Keratinocyte (primary cell): ENCODE measurements at regions not wholly inside any gene's neighbourhood (a gene's known extent, or its start where the extent isn't known, plus 50 kb on each side); places are given as distances from the start of the nearest gene placed in this dataset.

Source experiments
- DNase-seq: peaks from one replicate; pipeline ENCODE4 v3.0.0-alpha.2; 2011; ENCODE audit warnings: low read depth, missing footprints, low spot score
- FAIRE-seq: peaks from 2 replicates; lab custom pipeline; 2011; peaks lifted over from hg19 to GRCh38; lab: Jason Lieb, UNC
- H2AFZ ChIP-seq: 2 replicates; pipeline ENCODE4 v1.6.0; 2012; ENCODE audit warnings: low read length, control low read depth, inconsistent platforms; ENCODE audit not compliant: control insufficient read depth
- H3K27ac ChIP-seq: 2 replicates; pipeline ENCODE4 v1.5.1; 2011; ENCODE audit warnings: low read length; ENCODE audit not compliant: control insufficient read depth, insufficient read depth
- H3K27me3 ChIP-seq: 3 replicates; pipeline ENCODE4 v1.6.0; 2011; ENCODE audit warnings: low read length; ENCODE audit not compliant: control insufficient read depth, insufficient read depth; ENCODE audit errors: extremely low read depth
- H3K36me3 ChIP-seq, 2 experiments: 2 replicates in 1 of 2; 3 replicates in 1 of 2; pipeline ENCODE4 v1.5.1; 2011; ENCODE audit warnings: low read length in 2 of 2, mild to moderate bottlenecking in 1 of 2; ENCODE audit not compliant: control insufficient read depth in 2 of 2, insufficient read depth in 2 of 2; ENCODE audit errors: extremely low read depth in 1 of 2
- H3K4me1 ChIP-seq: 3 replicates; pipeline ENCODE4 v1.5.1; 2011; ENCODE audit warnings: low read length; ENCODE audit not compliant: control insufficient read depth, insufficient read depth; ENCODE audit errors: extremely low read depth
- H3K4me2 ChIP-seq: 3 replicates; pipeline ENCODE4 v1.6.0; 2011; ENCODE audit warnings: low read depth, low read length; ENCODE audit not compliant: control insufficient read depth, insufficient read depth; ENCODE audit errors: extremely low read depth
- H3K4me3 ChIP-seq, 3 experiments: fragments of 200-600 bp in 1 of 3; sonication (generic) in 1 of 3; 2 replicates in 2 of 3; 3 replicates in 1 of 3; pipeline ENCODE4 v1.5.1; 2011 to 2016; ENCODE audit warnings: low read length in 3 of 3, mild to moderate bottlenecking in 3 of 3, control low read depth in 2 of 3, inconsistent platforms in 1 of 3, low read depth in 1 of 3, mixed read lengths in 1 of 3, mixed run types in 1 of 3, moderate library complexity in 1 of 3; ENCODE audit not compliant: control insufficient read depth in 2 of 3, insufficient read depth in 2 of 3; ENCODE audit errors: extremely low read depth in 1 of 3
- H3K79me2 ChIP-seq: 2 replicates; pipeline ENCODE4 v1.6.0; 2012; ENCODE audit warnings: low read length; ENCODE audit not compliant: control insufficient read depth, insufficient read depth
- H3K9ac ChIP-seq: 3 replicates; pipeline ENCODE4 v1.6.0; 2011; ENCODE audit warnings: low read length; ENCODE audit not compliant: control insufficient read depth, insufficient read depth; ENCODE audit errors: extremely low read depth
- H3K9me1 ChIP-seq: 3 replicates; pipeline ENCODE4 v1.6.0; 2011; ENCODE audit warnings: low read length; ENCODE audit not compliant: control insufficient read depth, insufficient read depth; ENCODE audit errors: extremely low read depth
- H3K9me3 ChIP-seq: 2 replicates; pipeline ENCODE4 v1.5.1; 2012; ENCODE audit warnings: low read depth, low read length; ENCODE audit not compliant: control insufficient read depth
- H4K20me1 ChIP-seq: 3 replicates; pipeline ENCODE4 v1.6.0; 2011; ENCODE audit warnings: low read length; ENCODE audit not compliant: control insufficient read depth, insufficient read depth; ENCODE audit errors: extremely low read depth
- CTCF ChIP-seq, 3 experiments: IDR thresholded peaks in 1 of 3; conservative IDR thresholded peaks in 1 of 3; optimal IDR thresholded peaks in 1 of 3; 2 replicates in 2 of 3; 3 replicates in 1 of 3; pipeline versions ENCODE3 to v1.5.1; 2011; ENCODE audit warnings: low read length in 3 of 3, mild to moderate bottlenecking in 3 of 3, moderate library complexity in 2 of 3, control low read depth in 1 of 3, inconsistent platforms in 1 of 3; ENCODE audit not compliant: insufficient read depth in 2 of 3; ENCODE audit errors: extremely low read depth in 1 of 3
- EZH2 ChIP-seq: IDR thresholded peaks from one replicate; pipeline ENCODE4 v1.6.1; 2012; ENCODE audit warnings: inconsistent platforms, mild to moderate bottlenecking, low read length, moderate library complexity
- dilution Hi-C: fragments of 300-500 bp; cut with MboI; formaldehyde crosslinking; loops from one replicate; pipeline ENCODE4 v1.7.0; 2020; ENCODE audit warnings: low sequenced_read_pairs; ENCODE audit not compliant: extremely low pct_ligation_motif_present

GRCh38 chr11:39236916-39237315 is 2222.5 kb downstream of the LRRC4C start:
- Histone ChIP-seq H3K4me3 (no peak overlapping the region), H3K9me1 (no peaks in the 10 kb centered on the region), H4K20me1 (no peaks in the 10 kb centered on the region), H3K27ac (no peak overlapping the region), H3K79me2 (no peaks in the 10 kb centered on the region), H2AFZ (no peak overlapping the region), H3K4me1 (no peaks in the 10 kb centered on the region), H3K4me2 (no peak overlapping the region), H3K27me3 (no peaks in the 10 kb centered on the region), H3K36me3 (no peaks in the 10 kb centered on the region), H3K9me3 (no peaks in the 10 kb centered on the region), H3K9ac (no peak overlapping the region)
- dilution Hi-C loops, result no loop called here
- DNase-seq (no peak), FAIRE-seq (no peak)
- TF ChIP-seq CTCF (optimal IDR thresholded peaks at IDR 0.05 in 1 of 3, IDR thresholded peaks at IDR 0.05 in 1 of 3, conservative IDR thresholded peaks at IDR 0.05 in 1 of 3; ENCODE audit: extremely low read depth in 1 of 3, insufficient read depth in 2 of 3, low read length in 3 of 3) (no peak), EZH2 (no peak)

GRCh38 chr11:39221550-39222138 is 2237.8 kb downstream of the LRRC4C start:
- Histone ChIP-seq H4K20me1 (no peaks in the 10 kb centered on the region), H3K9ac (no peak overlapping the region), H3K79me2 (no peaks in the 10 kb centered on the region), H2AFZ (no peak overlapping the region), H3K36me3 (no peaks in the 10 kb centered on the region), H3K9me1 (no peaks in the 10 kb centered on the region), H3K4me1 (no peaks in the 10 kb centered on the region), H3K4me2 (no peak overlapping the region), H3K27ac (no peak overlapping the region), H3K27me3 (no peaks in the 10 kb centered on the region), H3K4me3 (no peak overlapping the region), H3K9me3 (no peaks in the 10 kb centered on the region)
- dilution Hi-C loops, result no loop called here
- DNase-seq, result no peak
- no peak for TF ChIP-seq CTCF (optimal IDR thresholded peaks at IDR 0.05 in 1 of 3, IDR thresholded peaks at IDR 0.05 in 1 of 3, conservative IDR thresholded peaks at IDR 0.05 in 1 of 3; ENCODE audit: extremely low read depth in 1 of 3, insufficient read depth in 2 of 3, low read length in 3 of 3)
- no peak for FAIRE-seq
